ENCODE measurements at regions not wholly inside any gene's neighbourhood (a gene's known extent, or its start where the extent isn't known, plus 50 kb on each side); places are given as distances from the start of the nearest gene placed in this dataset.

GRCh38 chr11:92808022-92808421 is 161.4 kb upstream of the MTNR1B start:
- Mint-ChIP-seq H3K4me1 (ENCODE audit: low read depth) (no peaks in the 10 kb centered on the region), H3K27me3 (no peaks in the 10 kb centered on the region), H3K36me3 (no peaks in the 10 kb centered on the region), H3K27ac (no peak overlapping the region), H3K4me3 (no peak overlapping the region), H3K9me3 (ENCODE audit: low read depth) (no peaks in the 10 kb centered on the region)

- H3K36me3 Mint-ChIP-seq: no peaks in the 10 kb centered on the region
- H3K9me3 Mint-ChIP-seq (ENCODE audit: low read depth): no peaks in the 10 kb centered on the region
- H3K4me3 Mint-ChIP-seq: no peak overlapping the region
- no peak overlapping the region for H3K27ac Mint-ChIP-seq
- H3K4me1 Mint-ChIP-seq (ENCODE audit: low read depth): no peaks in the 10 kb centered on the region
- no peaks in the 10 kb centered on the region for H3K27me3 Mint-ChIP-seq
These were observed 158.9 kb upstream of the MTNR1B start for GRCh38 chr11:92810423-92811064.

GRCh38 chr11:92811341-92811740 is 158.1 kb upstream of the MTNR1B start:
- no peaks in the 10 kb centered on the region for H3K4me1 Mint-ChIP-seq (ENCODE audit: low read depth)

GRCh38 chr11:92812841-92813240 is 156.6 kb upstream of the MTNR1B start:
- Mint-ChIP-seq H3K9me3 (ENCODE audit: low read depth) (no peaks in the 10 kb centered on the region), H3K36me3 (no peaks in the 10 kb centered on the region), H3K4me1 (ENCODE audit: low read depth) (no peaks in the 10 kb centered on the region), H3K27ac (no peak overlapping the region), H3K4me3 (no peak overlapping the region), H3K27me3 (no peaks in the 10 kb centered on the region)

More at GRCh38 chr11:92811341-92811740, 158.1 kb upstream of the MTNR1B start:
- Mint-ChIP-seq H3K27ac (no peak overlapping the region), H3K27me3 (no peaks in the 10 kb centered on the region), H3K36me3 (no peaks in the 10 kb centered on the region), H3K4me3 (no peak overlapping the region), H3K9me3 (ENCODE audit: low read depth) (no peaks in the 10 kb centered on the region)

GRCh38 chr11:92819830-92820229 is 149.6 kb upstream of the MTNR1B start:
- Mint-ChIP-seq H3K36me3 (no peaks in the 10 kb centered on the region), H3K4me3 (no peak overlapping the region), H3K4me1 (ENCODE audit: low read depth) (no peaks in the 10 kb centered on the region), H3K27me3 (peaks cover 2% of the 10 kb centered on the region), H3K9me3 (ENCODE audit: low read depth) (no peaks in the 10 kb centered on the region), H3K27ac (no peak overlapping the region)

- Mint-ChIP-seq H3K9me3 (ENCODE audit: low read depth) (no peaks in the 10 kb centered on the region), H3K27me3 (peaks cover 2% of the 10 kb centered on the region), H3K4me1 (ENCODE audit: low read depth) (no peaks in the 10 kb centered on the region), H3K4me3 (no peak overlapping the region), H3K27ac (no peak overlapping the region), H3K36me3 (no peaks in the 10 kb centered on the region)
These were observed 148.6 kb upstream of the MTNR1B start for GRCh38 chr11:92820860-92821259.

GRCh38 chr11:92822410-92822809 is 147.0 kb upstream of the MTNR1B start:
- H3K9me3 Mint-ChIP-seq (ENCODE audit: low read depth): no peaks in the 10 kb centered on the region
- H3K27me3 Mint-ChIP-seq: peaks cover 2% of the 10 kb centered on the region
- no peak overlapping the region for H3K27ac Mint-ChIP-seq
- H3K4me1 Mint-ChIP-seq (ENCODE audit: low read depth): no peaks in the 10 kb centered on the region
- H3K36me3 Mint-ChIP-seq: no peaks in the 10 kb centered on the region
- H3K4me3 Mint-ChIP-seq: no peak overlapping the region

- Mint-ChIP-seq H3K4me3 (no peak overlapping the region), H3K36me3 (no peaks in the 10 kb centered on the region), H3K27ac (no peak overlapping the region), H3K27me3 (peaks cover 3% of the 10 kb centered on the region), H3K9me3 (ENCODE audit: low read depth) (no peaks in the 10 kb centered on the region), H3K4me1 (ENCODE audit: low read depth) (no peaks in the 10 kb centered on the region)
These were observed 143.3 kb upstream of the MTNR1B start for GRCh38 chr11:92826136-92826535.

GRCh38 chr11:92826603-92827002 is 142.8 kb upstream of the MTNR1B start:
- Mint-ChIP-seq H3K27ac (no peak overlapping the region), H3K4me1 (ENCODE audit: low read depth) (no peaks in the 10 kb centered on the region), H3K27me3 (peaks cover 3% of the 10 kb centered on the region), H3K36me3 (no peaks in the 10 kb centered on the region), H3K9me3 (ENCODE audit: low read depth) (no peaks in the 10 kb centered on the region), H3K4me3 (no peak overlapping the region)

GRCh38 chr11:92827132-92827531 is 142.3 kb upstream of the MTNR1B start:
- Mint-ChIP-seq H3K27me3 (peaks cover 3% of the 10 kb centered on the region), H3K9me3 (ENCODE audit: low read depth) (no peaks in the 10 kb centered on the region), H3K4me1 (ENCODE audit: low read depth) (no peaks in the 10 kb centered on the region), H3K27ac (no peak overlapping the region), H3K36me3 (no peaks in the 10 kb centered on the region), H3K4me3 (no peak overlapping the region)

- Mint-ChIP-seq H3K4me3 (no peak overlapping the region), H3K36me3 (no peaks in the 10 kb centered on the region), H3K9me3 (ENCODE audit: low read depth) (no peaks in the 10 kb centered on the region), H3K27ac (no peak overlapping the region), H3K27me3 (peaks cover 3% of the 10 kb centered on the region), H3K4me1 (ENCODE audit: low read depth) (no peaks in the 10 kb centered on the region)
These were observed 140.9 kb upstream of the MTNR1B start for GRCh38 chr11:92828556-92828955.

GRCh38 chr11:92829121-92829520 is 140.3 kb upstream of the MTNR1B start:
- Mint-ChIP-seq H3K4me3 (no peak overlapping the region), H3K9me3 (ENCODE audit: low read depth) (no peaks in the 10 kb centered on the region), H3K4me1 (ENCODE audit: low read depth) (no peaks in the 10 kb centered on the region), H3K36me3 (no peaks in the 10 kb centered on the region), H3K27ac (no peak overlapping the region), H3K27me3 (peaks cover 4% of the 10 kb centered on the region)

GRCh38 chr11:92829671-92830070 is 139.8 kb upstream of the MTNR1B start:
- Mint-ChIP-seq H3K4me1 (ENCODE audit: low read depth) (no peaks in the 10 kb centered on the region), H3K27ac (no peak overlapping the region), H3K4me3 (no peak overlapping the region), H3K9me3 (ENCODE audit: low read depth) (no peaks in the 10 kb centered on the region), H3K27me3 (peaks cover 4% of the 10 kb centered on the region), H3K36me3 (no peaks in the 10 kb centered on the region)

- no peak overlapping the region for H3K4me3 Mint-ChIP-seq
- no peaks in the 10 kb centered on the region for H3K36me3 Mint-ChIP-seq
- no peaks in the 10 kb centered on the region for H3K9me3 Mint-ChIP-seq (ENCODE audit: low read depth)
- H3K27me3 Mint-ChIP-seq: peaks cover 4% of the 10 kb centered on the region
- H3K27ac Mint-ChIP-seq: no peak overlapping the region
- no peaks in the 10 kb centered on the region for H3K4me1 Mint-ChIP-seq (ENCODE audit: low read depth)
These were observed 138.9 kb upstream of the MTNR1B start for GRCh38 chr11:92830377-92831155.

GRCh38 chr11:92834296-92835020 is 135.0 kb upstream of the MTNR1B start:
- H3K27me3 Mint-ChIP-seq: peaks cover 3% of the 10 kb centered on the region
- no peaks in the 10 kb centered on the region for H3K4me1 Mint-ChIP-seq (ENCODE audit: low read depth)
- H3K9me3 Mint-ChIP-seq (ENCODE audit: low read depth): no peaks in the 10 kb centered on the region
- no peak overlapping the region for H3K27ac Mint-ChIP-seq
- no peaks in the 10 kb centered on the region for H3K36me3 Mint-ChIP-seq
- H3K4me3 Mint-ChIP-seq: no peak overlapping the region
